ENCODE measurements at regions not wholly inside any gene's neighbourhood (a gene's known extent, or its start where the extent isn't known, plus 50 kb on each side); places are given as distances from the start of the nearest gene placed in this dataset.

DNA sequence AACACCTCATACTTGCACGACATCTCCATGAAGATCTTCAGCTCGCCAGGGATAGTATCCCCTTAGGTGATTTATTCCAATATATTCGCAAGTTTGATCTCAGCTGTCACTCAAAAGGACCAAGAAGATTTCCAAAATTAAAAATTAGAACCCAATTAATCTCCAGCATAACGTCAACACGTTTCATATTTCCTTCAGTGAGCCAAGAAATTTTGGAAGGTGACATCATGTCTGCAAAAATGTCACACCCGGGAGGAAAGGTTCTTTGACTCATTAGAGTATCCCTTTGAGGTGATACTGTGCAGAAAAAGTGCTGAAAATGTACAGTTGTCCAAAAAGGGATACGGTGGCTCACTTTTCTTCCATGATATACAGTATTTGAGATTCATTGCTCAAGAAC, 569.6 kb downstream of the EFNB2 start:
- TF ChIP-seq, protein P1, sequence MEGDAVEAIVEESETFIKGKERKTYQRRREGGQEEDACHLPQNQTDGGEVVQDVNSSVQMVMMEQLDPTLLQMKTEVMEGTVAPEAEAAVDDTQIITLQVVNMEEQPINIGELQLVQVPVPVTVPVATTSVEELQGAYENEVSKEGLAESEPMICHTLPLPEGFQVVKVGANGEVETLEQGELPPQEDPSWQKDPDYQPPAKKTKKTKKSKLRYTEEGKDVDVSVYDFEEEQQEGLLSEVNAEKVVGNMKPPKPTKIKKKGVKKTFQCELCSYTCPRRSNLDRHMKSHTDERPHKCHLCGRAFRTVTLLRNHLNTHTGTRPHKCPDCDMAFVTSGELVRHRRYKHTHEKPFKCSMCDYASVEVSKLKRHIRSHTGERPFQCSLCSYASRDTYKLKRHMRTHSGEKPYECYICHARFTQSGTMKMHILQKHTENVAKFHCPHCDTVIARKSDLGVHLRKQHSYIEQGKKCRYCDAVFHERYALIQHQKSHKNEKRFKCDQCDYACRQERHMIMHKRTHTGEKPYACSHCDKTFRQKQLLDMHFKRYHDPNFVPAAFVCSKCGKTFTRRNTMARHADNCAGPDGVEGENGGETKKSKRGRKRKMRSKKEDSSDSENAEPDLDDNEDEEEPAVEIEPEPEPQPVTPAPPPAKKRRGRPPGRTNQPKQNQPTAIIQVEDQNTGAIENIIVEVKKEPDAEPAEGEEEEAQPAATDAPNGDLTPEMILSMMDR (IDR thresholded peaks at IDR 0.05; ENCODE audit: low read depth, low read length, poor library complexity, severe bottlenecking), result no peak
- no peak for TF ChIP-seq EZH2phosphoT487 (IDR thresholded peaks at IDR 0.05; ENCODE audit: borderline replicate concordance, low read length)
